ENCODE measurements at regions not wholly inside any gene's neighbourhood (a gene's known extent, or its start where the extent isn't known, plus 50 kb on each side); places are given as distances from the start of the nearest gene placed in this dataset.

- intact Hi-C loops (cut with micrococcal nuclease), result no loop called here
- Mint-ChIP-seq H3K27me3 (no peaks in the 10 kb centered on the region), H3K4me1 (no peaks in the 10 kb centered on the region), H3K9me3 (ENCODE audit: insufficient read depth) (no peaks in the 10 kb centered on the region), H3K27ac (no peak overlapping the region), H3K4me3 (no peak overlapping the region)
- DNase-seq (no peak), ATAC-seq (ENCODE audit: low read depth) (no peak)
- H3K27ac ChIP-seq (ENCODE audit: low read length in 2 of 2), result no peak overlapping the region
- H3K9ac ChIP-seq (ENCODE audit: low read length), result no peak overlapping the region
- POLR2A ChIA-PET, result no interaction called here
- 74% methylated on average over 2 of the region's 3 CpGs for WGBS (ENCODE audit: insufficient coverage)
- no peaks in the 10 kb centered on the region for H3K9me3 ChIP-seq (ENCODE audit: control extremely low read depth in 1 of 3, control insufficient read depth in 2 of 3, insufficient read depth in 1 of 3, low read length in 2 of 3)
- no peaks in the 10 kb centered on the region for H3K27me3 ChIP-seq (replicated peaks in 1 of 4; ENCODE audit: control extremely low read depth in 1 of 4, control insufficient read depth in 3 of 4, insufficient read depth in 4 of 4, low read length in 3 of 4)
- H3K4me3 ChIP-seq (ENCODE audit: control extremely low read depth in 1 of 5, extremely low read depth in 1 of 5, insufficient read depth in 1 of 5, low read depth in 2 of 5, low read length in 4 of 5), result no peak overlapping the region
- H3K4me2 ChIP-seq (replicated peaks; ENCODE audit: low read depth, low read length, poor library complexity, severe bottlenecking), result no peak overlapping the region
- no peaks in the 10 kb centered on the region for H3K79me2 ChIP-seq (ENCODE audit: control insufficient read depth, insufficient read depth, low read length)
- no peaks in the 10 kb centered on the region for H4K20me1 ChIP-seq (ENCODE audit: control insufficient read depth, insufficient read depth, low read length, poor library complexity, severe bottlenecking)
- CTCF ChIA-PET, result no interaction called here
- no peak for TF ChIP-seq CTCF (IDR thresholded peaks at IDR 0.05)
- no peak for TF ChIP-seq EZH2 (IDR thresholded peaks at IDR 0.05; ENCODE audit: borderline replicate concordance, insufficient read depth, low read depth, low read length, poor library complexity, severe bottlenecking)
- no peak overlapping the region for H2AFZ ChIP-seq (ENCODE audit: insufficient read depth, low read depth, low read length, poor library complexity, severe bottlenecking)
- no peaks in the 10 kb centered on the region for H3K4me1 ChIP-seq (ENCODE audit: control insufficient read depth in 2 of 2, insufficient read depth in 2 of 2, low read length in 2 of 2)
- H3K36me3 ChIP-seq (replicated peaks in 1 of 2; ENCODE audit: control extremely low read depth in 1 of 2, control insufficient read depth in 1 of 2, extremely low read depth in 1 of 2, insufficient read depth in 2 of 2, low read length in 1 of 2), result no peaks in the 10 kb centered on the region
These were observed 64.1 kb upstream of the GMNC start for GRCh38 chr3:190926619-190927018.

GRCh38 chr3:190912736-190913135 lies 50.2 kb upstream of the GMNC start:
- ChIA-PET CTCF (no interaction called here), POLR2A (no interaction called here)
- no peak overlapping the region for H2AFZ ChIP-seq (ENCODE audit: insufficient read depth, low read depth, low read length, poor library complexity, severe bottlenecking)
- no peaks in the 10 kb centered on the region for H3K9me3 Mint-ChIP-seq (ENCODE audit: insufficient read depth)
- no peak overlapping the region for H3K27ac Mint-ChIP-seq
- H3K36me3 ChIP-seq (replicated peaks in 1 of 2; ENCODE audit: control extremely low read depth in 1 of 2, control insufficient read depth in 1 of 2, extremely low read depth in 1 of 2, insufficient read depth in 2 of 2, low read length in 1 of 2), result no peaks in the 10 kb centered on the region
- H4K20me1 ChIP-seq (ENCODE audit: control insufficient read depth, insufficient read depth, low read length, poor library complexity, severe bottlenecking), result no peaks in the 10 kb centered on the region
- ATAC-seq (ENCODE audit: low read depth), result no peak
- H3K9ac ChIP-seq (ENCODE audit: low read length), result no peak overlapping the region
- H3K79me2 ChIP-seq (ENCODE audit: control insufficient read depth, insufficient read depth, low read length), result no peaks in the 10 kb centered on the region
- no peak overlapping the region for H3K4me3 ChIP-seq (ENCODE audit: control extremely low read depth in 1 of 5, extremely low read depth in 1 of 5, insufficient read depth in 1 of 5, low read depth in 2 of 5, low read length in 4 of 5)
- TF ChIP-seq EZH2 (IDR thresholded peaks at IDR 0.05; ENCODE audit: borderline replicate concordance, insufficient read depth, low read depth, low read length, poor library complexity, severe bottlenecking) (no peak), CTCF (IDR thresholded peaks at IDR 0.05) (no peak)
- no peak for DNase-seq
- H3K27me3 ChIP-seq (replicated peaks in 1 of 4; ENCODE audit: control extremely low read depth in 1 of 4, control insufficient read depth in 3 of 4, insufficient read depth in 4 of 4, low read length in 3 of 4), result no peaks in the 10 kb centered on the region
- H3K27ac ChIP-seq (ENCODE audit: low read length in 2 of 2), result no peak overlapping the region
- H3K4me2 ChIP-seq (replicated peaks; ENCODE audit: low read depth, low read length, poor library complexity, severe bottlenecking), result no peak overlapping the region
- no CpG with 5 or more reads among the region's 5 CpGs for WGBS (ENCODE audit: insufficient coverage)
- H3K27me3 Mint-ChIP-seq, result no peaks in the 10 kb centered on the region
- no peaks in the 10 kb centered on the region for H3K4me1 Mint-ChIP-seq
- no peaks in the 10 kb centered on the region for H3K9me3 ChIP-seq (ENCODE audit: control extremely low read depth in 1 of 3, control insufficient read depth in 2 of 3, insufficient read depth in 1 of 3, low read length in 2 of 3)
- intact Hi-C loops (cut with micrococcal nuclease), result no loop called here
- H3K4me1 ChIP-seq (ENCODE audit: control insufficient read depth in 2 of 2, insufficient read depth in 2 of 2, low read length in 2 of 2), result no peaks in the 10 kb centered on the region
- no peak overlapping the region for H3K4me3 Mint-ChIP-seq

Measured in B cell (primary cell).